GM12891 (cell line): ENCODE measurements at regions not wholly inside any gene's neighbourhood (a gene's known extent, or its start where the extent isn't known, plus 50 kb on each side); places are given as distances from the start of the nearest gene placed in this dataset.

Source experiments
- POLR2A ChIP-seq: IDR thresholded peaks from 2 replicates; pipeline ENCODE4 v1.6.1; 2011; ENCODE audit warnings: low read depth, low read length, control low read depth
- POLR2AphosphoS5 ChIP-seq: IDR thresholded peaks from 2 replicates; pipeline ENCODE4 v1.6.1; 2011; ENCODE audit warnings: low read depth, low read length, control low read depth
- TAF1 ChIP-seq: IDR thresholded peaks from 2 replicates; pipeline ENCODE4 v1.6.1; 2011; ENCODE audit warnings: low read depth, low read length, control low read depth

DNA sequence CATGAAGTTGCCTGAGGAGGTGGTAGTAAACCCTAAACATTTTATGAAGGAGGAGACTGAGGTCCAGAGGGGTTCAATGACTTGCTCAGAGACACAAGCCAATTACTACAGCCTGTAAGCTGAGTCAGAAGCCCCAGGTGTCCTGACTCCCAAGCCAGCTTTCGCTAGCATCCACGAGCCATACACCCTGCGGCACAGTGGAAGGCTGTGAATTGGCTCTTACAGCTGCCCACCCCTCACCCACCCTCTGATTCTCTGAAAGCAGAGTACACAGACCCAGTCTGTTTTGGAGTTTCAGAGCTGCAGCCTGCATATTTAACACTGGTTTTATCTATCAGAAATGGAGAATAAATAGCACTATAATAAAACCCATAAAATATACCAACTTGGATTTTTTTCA lies 253.4 kb downstream of the IGSF11 start:
- TF ChIP-seq POLR2A: no peak
- no peak for TF ChIP-seq TAF1
- no peak for TF ChIP-seq POLR2AphosphoS5
